Astrocyte (in vitro differentiated cells and primary cell): ENCODE measurements at regions not wholly inside any gene's neighbourhood (a gene's known extent, or its start where the extent isn't known, plus 50 kb on each side); places are given as distances from the start of the nearest gene placed in this dataset.

Source experiments
- EZH2 ChIP-seq: IDR thresholded peaks from 2 replicates; pipeline ENCODE4 v1.6.1; 2012; ENCODE audit warnings: mild to moderate bottlenecking, low read length, inconsistent platforms; ENCODE audit not compliant: insufficient read depth
- TF ChIP-seq, protein P1 (sequence below): IDR thresholded peaks from 2 replicates; pipeline ENCODE4 v1.5.1; 2011; ENCODE audit warnings: low read depth, mild to moderate bottlenecking, inconsistent platforms, low read length, moderate library complexity; ENCODE audit not compliant: insufficient read depth

DNA sequence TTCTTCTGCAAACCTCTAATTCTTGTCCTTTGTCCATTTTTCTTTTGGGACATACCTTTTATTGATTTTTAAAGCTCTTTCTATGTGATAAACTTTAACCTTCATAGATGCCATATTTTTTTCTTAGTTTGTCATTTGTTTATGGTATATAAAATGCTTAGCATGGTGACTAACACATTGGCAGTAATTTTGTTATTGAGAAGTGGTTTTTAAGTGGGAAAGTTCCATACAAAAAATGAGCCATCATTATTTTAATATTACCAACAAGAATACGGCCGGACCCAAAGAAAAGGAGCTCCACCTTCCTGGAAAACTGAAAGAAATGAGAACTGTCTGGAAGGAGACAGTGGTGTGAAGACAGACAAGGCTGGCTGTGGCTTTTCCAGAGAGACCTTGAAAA is 270.1 kb upstream of the SIX2 start:
- TF ChIP-seq, protein P1, sequence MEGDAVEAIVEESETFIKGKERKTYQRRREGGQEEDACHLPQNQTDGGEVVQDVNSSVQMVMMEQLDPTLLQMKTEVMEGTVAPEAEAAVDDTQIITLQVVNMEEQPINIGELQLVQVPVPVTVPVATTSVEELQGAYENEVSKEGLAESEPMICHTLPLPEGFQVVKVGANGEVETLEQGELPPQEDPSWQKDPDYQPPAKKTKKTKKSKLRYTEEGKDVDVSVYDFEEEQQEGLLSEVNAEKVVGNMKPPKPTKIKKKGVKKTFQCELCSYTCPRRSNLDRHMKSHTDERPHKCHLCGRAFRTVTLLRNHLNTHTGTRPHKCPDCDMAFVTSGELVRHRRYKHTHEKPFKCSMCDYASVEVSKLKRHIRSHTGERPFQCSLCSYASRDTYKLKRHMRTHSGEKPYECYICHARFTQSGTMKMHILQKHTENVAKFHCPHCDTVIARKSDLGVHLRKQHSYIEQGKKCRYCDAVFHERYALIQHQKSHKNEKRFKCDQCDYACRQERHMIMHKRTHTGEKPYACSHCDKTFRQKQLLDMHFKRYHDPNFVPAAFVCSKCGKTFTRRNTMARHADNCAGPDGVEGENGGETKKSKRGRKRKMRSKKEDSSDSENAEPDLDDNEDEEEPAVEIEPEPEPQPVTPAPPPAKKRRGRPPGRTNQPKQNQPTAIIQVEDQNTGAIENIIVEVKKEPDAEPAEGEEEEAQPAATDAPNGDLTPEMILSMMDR: no peak
- TF ChIP-seq EZH2: no peak
